GM23338 (cell line): ENCODE measurements at regions not wholly inside any gene's neighbourhood (a gene's known extent, or its start where the extent isn't known, plus 50 kb on each side); places are given as distances from the start of the nearest gene placed in this dataset.

Source experiments
- EZH2phosphoT487 ChIP-seq: fragments of 200-600 bp; sonication (generic); IDR thresholded peaks from one replicate; pipeline ENCODE4 v1.8.1; 2018; ENCODE audit warnings: antibody characterized with exemption; ENCODE audit not compliant: unreplicated experiment
- POLR2AphosphoS5 ChIP-seq: IDR thresholded peaks from 2 replicates; pipeline ENCODE4 v1.6.1; 2016; ENCODE audit warnings: antibody characterized with exemption, low read depth
- TF ChIP-seq, protein P1 (sequence below), 2 experiments: fragments of 200-600 bp in 1 of 2; sonication (generic) in 1 of 2; conservative IDR thresholded peaks; 2 replicates each; pipeline versions ENCODE4 v1.5.1 to v1.6.1; 2016 to 2017; ENCODE audit warnings: antibody characterized with exemption in 2 of 2, low read depth in 2 of 2, mild to moderate bottlenecking in 2 of 2, moderate library complexity in 1 of 2

DNA sequence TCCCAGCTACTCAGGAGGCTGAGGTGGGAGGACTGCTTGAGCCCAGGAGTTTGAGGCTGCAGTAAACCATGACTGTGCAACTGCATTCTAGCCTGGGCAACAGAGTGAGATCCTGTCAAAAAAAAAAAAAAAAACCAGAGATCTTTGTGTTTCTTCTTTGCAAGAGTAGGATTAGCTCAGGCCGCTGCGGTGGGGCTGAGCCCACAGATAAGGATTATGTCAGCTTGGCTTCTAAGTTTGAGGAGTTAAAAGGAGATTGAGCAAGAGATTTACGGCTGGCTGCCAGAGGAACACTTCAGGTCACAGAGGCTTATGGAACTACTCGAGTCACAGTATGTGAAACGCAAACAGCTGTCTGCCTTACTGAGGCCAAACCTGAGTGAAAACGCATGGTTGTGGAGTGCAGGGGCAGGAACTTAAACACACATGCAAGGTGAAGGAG lies 146.7 kb upstream of the L3MBTL4 start:
- TF ChIP-seq, protein P1, sequence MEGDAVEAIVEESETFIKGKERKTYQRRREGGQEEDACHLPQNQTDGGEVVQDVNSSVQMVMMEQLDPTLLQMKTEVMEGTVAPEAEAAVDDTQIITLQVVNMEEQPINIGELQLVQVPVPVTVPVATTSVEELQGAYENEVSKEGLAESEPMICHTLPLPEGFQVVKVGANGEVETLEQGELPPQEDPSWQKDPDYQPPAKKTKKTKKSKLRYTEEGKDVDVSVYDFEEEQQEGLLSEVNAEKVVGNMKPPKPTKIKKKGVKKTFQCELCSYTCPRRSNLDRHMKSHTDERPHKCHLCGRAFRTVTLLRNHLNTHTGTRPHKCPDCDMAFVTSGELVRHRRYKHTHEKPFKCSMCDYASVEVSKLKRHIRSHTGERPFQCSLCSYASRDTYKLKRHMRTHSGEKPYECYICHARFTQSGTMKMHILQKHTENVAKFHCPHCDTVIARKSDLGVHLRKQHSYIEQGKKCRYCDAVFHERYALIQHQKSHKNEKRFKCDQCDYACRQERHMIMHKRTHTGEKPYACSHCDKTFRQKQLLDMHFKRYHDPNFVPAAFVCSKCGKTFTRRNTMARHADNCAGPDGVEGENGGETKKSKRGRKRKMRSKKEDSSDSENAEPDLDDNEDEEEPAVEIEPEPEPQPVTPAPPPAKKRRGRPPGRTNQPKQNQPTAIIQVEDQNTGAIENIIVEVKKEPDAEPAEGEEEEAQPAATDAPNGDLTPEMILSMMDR (conservative IDR thresholded peaks at IDR 0.05; ENCODE audit: low read depth in 2 of 2) = no peak
- TF ChIP-seq POLR2AphosphoS5 = no peak
- TF ChIP-seq EZH2phosphoT487 = no peak
